Gastroesophageal sphincter (tissue), 4 donors: ENCODE measurements at regions not wholly inside any gene's neighbourhood (a gene's known extent, or its start where the extent isn't known, plus 50 kb on each side); places are given as distances from the start of the nearest gene placed in this dataset.

Experiments
- ATAC-seq: fragments of 150-250 bp; one replicate; pipeline ENCODE4 v1.9.1; 2016; ENCODE audit warnings: mild to moderate bottlenecking, moderate library complexity
- H3K27ac ChIP-seq, 4 donors: fragments of 200-600 bp; sonication (generic) in 3 of 4; 1 replicate in 3 of 4; 2 replicates in 1 of 4; pipeline ENCODE4 v1.5.1; 2016 to 2019
- H3K27me3 ChIP-seq: fragments of 200-600 bp; sonication (generic); one replicate; pipeline ENCODE4 v1.5.1; 2019
- H3K36me3 ChIP-seq, 2 donors: fragments of 200-600 bp; sonication (generic); one replicate each; pipeline ENCODE4 v1.5.1; 2019; ENCODE audit warnings: control low read depth in 1 of 2
- H3K4me1 ChIP-seq, 3 donors: fragments of 200-600 bp; sonication (generic); 1 replicate in 2 of 3; 2 replicates in 1 of 3; pipeline ENCODE4 v1.5.1; 2016 to 2019; ENCODE audit warnings: control low read depth in 2 of 3
- H3K4me3 ChIP-seq, 2 donors: fragments of 200-600 bp; sonication (generic); one replicate each; pipeline ENCODE4 v1.5.1; 2019; ENCODE audit warnings: mild to moderate bottlenecking in 1 of 2, moderate library complexity in 1 of 2
- H3K9me3 ChIP-seq, 3 donors: fragments of 200-600 bp; sonication (generic); one replicate each; pipeline ENCODE4 v1.5.1; 2017 to 2019; ENCODE audit warnings: control low read depth in 2 of 3
- EP300 ChIP-seq: sonication (generic); formaldehyde crosslinking; IDR thresholded peaks from one replicate; pipeline ENCODE4 v1.6.1; 2017; ENCODE audit warnings: antibody characterized with exemption, mild to moderate bottlenecking
- POLR2A ChIP-seq, 2 donors: fragments of 450-650 bp; IDR thresholded peaks; one replicate each; pipeline ENCODE4 v1.6.1; 2017; ENCODE audit warnings: antibody characterized with exemption in 2 of 2, mild to moderate bottlenecking in 2 of 2, moderate library complexity in 1 of 2
- POLR2AphosphoS5 ChIP-seq: sonication (generic); formaldehyde crosslinking; IDR thresholded peaks from one replicate; pipeline ENCODE4 v1.6.1; 2017; ENCODE audit warnings: antibody characterized with exemption
- WGBS, 2 donors: methylation state at CpG; one replicate each; pipeline ENCODE4 v1.1.5; 2018; ENCODE audit warnings: low coverage in 1 of 2; 5-methylcytosine and 5-hydroxymethylcytosine counted together
- TF ChIP-seq, protein P1 (sequence below), 4 experiments: fragments of 200-600 bp in 2 of 4; fragments of 450-650 bp in 2 of 4; sonication (generic) in 1 of 4; IDR thresholded peaks; one replicate each; pipeline ENCODE4 v1.5.1; 2017 to 2019; ENCODE audit warnings: antibody characterized with exemption in 4 of 4, mild to moderate bottlenecking in 2 of 4, moderate library complexity in 2 of 4

DNA sequence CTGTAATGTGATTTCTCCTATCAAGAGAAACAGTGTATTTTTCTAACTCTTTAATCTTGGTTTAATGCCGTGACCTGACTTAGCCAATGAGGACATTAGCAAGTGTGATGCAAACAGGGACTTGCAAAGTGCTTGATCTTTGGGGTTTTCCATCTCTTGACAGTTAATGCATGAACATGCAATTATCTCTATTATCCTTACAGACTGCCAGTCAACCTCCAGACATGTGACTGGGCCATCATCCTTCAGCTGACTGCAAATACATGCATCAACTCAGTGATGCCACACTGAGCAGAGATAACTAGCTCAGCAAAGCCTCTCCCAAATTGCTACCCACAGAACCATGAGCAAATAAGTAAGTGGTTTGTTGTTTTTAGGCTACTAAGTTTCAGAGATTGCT lies 409.6 kb downstream of the GPAM start:
- ATAC-seq, result no peak
- Histone ChIP-seq H3K9me3 (no peaks in the 10 kb centered on the region), H3K27me3 (no peaks in the 10 kb centered on the region), H3K4me3 (no peak overlapping the region), H3K27ac (no peak overlapping the region), H3K4me1 (no peaks in the 10 kb centered on the region), H3K36me3 (no peaks in the 10 kb centered on the region)
- WGBS, 2 donors, result 78 to 86% methylated on average over 1 of the region's 1 CpG
- TF ChIP-seq POLR2A (IDR thresholded peaks at IDR 0.05), result no peak
- no peak for TF ChIP-seq POLR2AphosphoS5
- TF ChIP-seq, protein P1, sequence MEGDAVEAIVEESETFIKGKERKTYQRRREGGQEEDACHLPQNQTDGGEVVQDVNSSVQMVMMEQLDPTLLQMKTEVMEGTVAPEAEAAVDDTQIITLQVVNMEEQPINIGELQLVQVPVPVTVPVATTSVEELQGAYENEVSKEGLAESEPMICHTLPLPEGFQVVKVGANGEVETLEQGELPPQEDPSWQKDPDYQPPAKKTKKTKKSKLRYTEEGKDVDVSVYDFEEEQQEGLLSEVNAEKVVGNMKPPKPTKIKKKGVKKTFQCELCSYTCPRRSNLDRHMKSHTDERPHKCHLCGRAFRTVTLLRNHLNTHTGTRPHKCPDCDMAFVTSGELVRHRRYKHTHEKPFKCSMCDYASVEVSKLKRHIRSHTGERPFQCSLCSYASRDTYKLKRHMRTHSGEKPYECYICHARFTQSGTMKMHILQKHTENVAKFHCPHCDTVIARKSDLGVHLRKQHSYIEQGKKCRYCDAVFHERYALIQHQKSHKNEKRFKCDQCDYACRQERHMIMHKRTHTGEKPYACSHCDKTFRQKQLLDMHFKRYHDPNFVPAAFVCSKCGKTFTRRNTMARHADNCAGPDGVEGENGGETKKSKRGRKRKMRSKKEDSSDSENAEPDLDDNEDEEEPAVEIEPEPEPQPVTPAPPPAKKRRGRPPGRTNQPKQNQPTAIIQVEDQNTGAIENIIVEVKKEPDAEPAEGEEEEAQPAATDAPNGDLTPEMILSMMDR (IDR thresholded peaks at IDR 0.05), result no peak
- TF ChIP-seq EP300, result no peak

DNA sequence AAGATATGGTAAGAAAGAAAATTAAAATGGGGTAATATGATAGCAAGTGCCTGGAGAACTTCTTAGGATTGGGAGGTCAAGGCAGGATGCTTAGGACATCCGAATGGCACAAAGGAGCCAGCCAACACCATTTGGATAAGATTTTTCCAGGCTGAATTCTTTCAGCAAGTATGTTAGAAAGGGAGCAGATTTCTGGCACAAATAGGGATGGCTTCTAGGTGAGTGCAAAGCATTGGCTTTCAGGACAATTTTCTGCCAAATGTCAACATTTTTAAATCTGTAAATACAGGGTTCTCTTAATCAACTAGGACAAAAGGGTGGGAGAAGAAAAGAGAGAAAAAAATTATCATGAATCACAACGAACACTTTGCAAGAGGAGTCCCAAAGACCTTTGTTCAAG lies 409.1 kb downstream of the GPAM start:
- no peak for TF ChIP-seq POLR2AphosphoS5
- TF ChIP-seq, protein P1 (IDR thresholded peaks at IDR 0.05), result no peak
- no peak for TF ChIP-seq EP300
- no peak for TF ChIP-seq POLR2A (IDR thresholded peaks at IDR 0.05)
- ATAC-seq, result no peak
- 77 to 83% methylated on average over 2 of the region's 2 CpGs for WGBS, 2 donors

DNA sequence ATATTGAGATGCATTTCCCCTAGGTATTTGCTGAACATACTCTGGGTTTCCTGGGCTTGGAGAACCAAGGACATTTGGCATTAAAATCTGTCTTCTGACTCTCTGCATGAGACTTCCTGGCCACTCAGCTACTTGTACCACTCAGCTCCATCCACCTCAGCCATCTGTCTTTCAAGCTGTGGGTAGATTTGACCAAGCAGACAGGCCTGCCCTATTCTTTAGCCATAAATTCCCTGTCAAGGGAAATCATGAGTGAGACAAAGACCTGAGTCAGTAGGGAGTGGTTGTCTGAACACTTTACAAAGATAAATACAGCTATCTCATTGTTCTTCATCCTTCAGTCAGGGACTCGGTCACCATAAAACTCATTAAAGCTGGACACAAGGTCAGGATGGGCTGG lies 399.1 kb downstream of the GPAM start:
- ATAC-seq, result no peak
- H3K27me3 ChIP-seq, result no peaks in the 10 kb centered on the region
- H3K4me3 ChIP-seq, result no peak overlapping the region
- H3K9me3 ChIP-seq, result no peaks in the 10 kb centered on the region
- no peaks in the 10 kb centered on the region for H3K4me1 ChIP-seq
- 50 to 60% methylated on average over 1 of the region's 1 CpG for WGBS, 2 donors
- no peak for TF ChIP-seq POLR2A (IDR thresholded peaks at IDR 0.05)
- TF ChIP-seq POLR2AphosphoS5, result no peak
- TF ChIP-seq EP300, result no peak
- TF ChIP-seq, protein P1 (IDR thresholded peaks at IDR 0.05), result no peak
- H3K36me3 ChIP-seq, result no peaks in the 10 kb centered on the region
- H3K27ac ChIP-seq, result no peak overlapping the region

More for the DNA sequence above, 409.1 kb downstream of the GPAM start:
- Histone ChIP-seq H3K36me3 (no peaks in the 10 kb centered on the region), H3K27ac (no peak overlapping the region), H3K27me3 (no peaks in the 10 kb centered on the region), H3K4me1 (no peaks in the 10 kb centered on the region), H3K4me3 (no peak overlapping the region), H3K9me3 (no peaks in the 10 kb centered on the region)

DNA sequence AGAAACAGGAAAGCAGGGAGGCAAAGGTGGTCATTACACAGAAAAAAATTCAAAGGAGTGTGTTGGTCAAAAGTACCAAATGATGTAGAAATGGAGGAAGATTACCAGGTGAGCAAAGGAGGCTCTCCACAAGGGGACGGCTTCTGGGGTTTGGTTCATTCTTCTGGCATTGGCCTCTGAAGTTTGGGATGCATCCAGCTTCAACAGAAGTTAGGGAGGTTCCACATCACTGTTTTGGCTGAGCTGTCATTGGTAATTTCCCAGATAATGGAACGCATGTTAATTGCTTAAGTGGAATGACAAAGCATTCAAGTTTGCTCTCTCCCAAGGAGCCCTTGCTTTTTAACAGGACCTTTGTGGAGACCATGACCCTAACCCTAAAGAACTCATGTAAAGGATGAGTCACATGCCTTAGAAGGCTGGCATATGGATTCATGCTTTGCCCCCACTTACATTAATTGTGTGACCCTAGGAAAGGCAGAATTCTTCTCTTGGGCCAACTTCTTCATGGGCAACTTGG lies 398.6 kb downstream of the GPAM start:
- Histone ChIP-seq H3K4me3 (no peak overlapping the region), H3K9me3 (no peaks in the 10 kb centered on the region), H3K27ac (no peak overlapping the region), H3K4me1 (no peaks in the 10 kb centered on the region), H3K36me3 (no peaks in the 10 kb centered on the region), H3K27me3 (no peaks in the 10 kb centered on the region)
- ATAC-seq, result no peak
- no peak for TF ChIP-seq POLR2AphosphoS5
- WGBS, 2 donors, result 61 to 62% methylated on average over 2 of the region's 2 CpGs

DNA sequence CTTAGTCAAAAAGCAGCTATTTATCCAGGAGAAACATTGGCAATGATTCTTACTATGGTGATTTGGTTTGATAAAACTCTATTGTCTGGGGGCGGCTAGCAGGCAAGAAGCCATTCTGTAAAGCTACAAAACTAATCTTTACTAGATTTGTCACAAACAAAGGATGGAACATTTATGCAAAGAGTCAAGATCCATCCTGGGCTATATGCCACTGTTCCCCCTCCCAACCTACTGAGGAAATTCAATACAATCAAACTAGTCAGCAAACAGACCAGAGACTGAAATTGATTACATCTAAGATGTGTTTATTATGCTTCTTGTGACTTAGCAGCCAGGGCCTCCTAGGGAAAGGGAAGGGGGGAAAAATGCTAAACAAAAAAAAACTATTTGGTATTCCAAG lies 397.6 kb downstream of the GPAM start:
- Histone ChIP-seq H3K36me3 (no peaks in the 10 kb centered on the region), H3K9me3 (no peaks in the 10 kb centered on the region), H3K27ac (no peak overlapping the region), H3K4me3 (no peak overlapping the region), H3K4me1 (no peaks in the 10 kb centered on the region), H3K27me3 (no peaks in the 10 kb centered on the region)
- WGBS, 2 donors, result 29 to 36% methylated on average over 1 of the region's 1 CpG
- TF ChIP-seq, protein P1 (IDR thresholded peaks at IDR 0.05), result no peak
- TF ChIP-seq POLR2A (IDR thresholded peaks at IDR 0.05) (no peak), POLR2AphosphoS5 (no peak), EP300 (no peak)
- no peak for ATAC-seq
